Stimulated activated naive CD8-positive, alpha-beta T cell treated with anti-CD3 and anti-CD28 coated beads, Interleukin-15, amount 100 ng/mL, for 72 hours (primary cell): ENCODE measurements at regions not wholly inside any gene's neighbourhood (a gene's known extent, or its start where the extent isn't known, plus 50 kb on each side); places are given as distances from the start of the nearest gene placed in this dataset.
"Not testable (repeated sequence)": the region's sequence is repeated elsewhere in the genome, so short reads cannot be mapped to it uniquely, and the experiment has no call there.

ENCODE experiments used
- ATAC-seq: fragments of 150-1000 bp; cut with Tn5 transposase; 2 replicates; pipeline ENCODE4 v1.10.0; 2021; ENCODE audit warnings: mild to moderate bottlenecking, moderate library complexity
- DNase-seq, 2 donors: peaks; one replicate each; pipeline ENCODE4 v3.0.0; 2021 to 2022
- H3K27ac Mint-ChIP-seq, 2 donors: one replicate each; pipeline ENCODE4 v1.8.0; 2022; ENCODE audit warnings: mild to moderate bottlenecking in 2 of 2, mixed read lengths in 2 of 2, moderate library complexity in 2 of 2
- H3K27me3 Mint-ChIP-seq: one replicate; pipeline ENCODE4 v1.8.0; 2022; ENCODE audit warnings: mixed read lengths
- H3K4me1 Mint-ChIP-seq: one replicate; pipeline ENCODE4 v1.8.0; 2022; ENCODE audit warnings: mild to moderate bottlenecking, mixed read lengths
- H3K4me3 Mint-ChIP-seq, 2 donors: one replicate each; pipeline ENCODE4 v1.8.0; 2022; ENCODE audit warnings: mild to moderate bottlenecking in 2 of 2, mixed read lengths in 2 of 2, moderate library complexity in 1 of 2
- H3K9me3 Mint-ChIP-seq, 2 donors: one replicate each; pipeline ENCODE4 v1.8.0; 2022; ENCODE audit warnings: mixed read lengths in 2 of 2

DNA sequence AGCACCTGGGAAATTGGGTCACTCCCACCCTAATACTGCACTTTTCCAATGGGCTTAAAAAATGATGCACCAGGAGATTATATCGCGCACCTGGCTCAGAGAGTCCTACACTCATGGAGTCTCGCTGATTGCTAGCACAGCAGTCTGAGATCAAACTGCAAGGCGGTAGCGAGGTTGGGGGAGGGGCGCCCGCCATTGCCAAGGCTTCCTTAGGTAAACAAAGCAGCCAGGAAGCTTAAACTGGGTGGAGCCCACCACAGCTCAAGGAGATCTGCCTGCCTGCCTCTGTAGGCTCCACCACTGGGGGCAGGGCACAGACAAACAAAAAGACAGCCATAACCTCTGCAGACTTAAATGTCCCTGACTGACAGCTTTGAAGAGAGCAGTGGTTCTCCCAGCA lies 497.1 kb downstream of the MAGEE1 start:
- not testable (repeated sequence) for H3K4me3 Mint-ChIP-seq, ATAC-seq, H3K9me3 Mint-ChIP-seq, H3K4me1 Mint-ChIP-seq, H3K27me3 Mint-ChIP-seq, H3K27ac Mint-ChIP-seq, DNase-seq

DNA sequence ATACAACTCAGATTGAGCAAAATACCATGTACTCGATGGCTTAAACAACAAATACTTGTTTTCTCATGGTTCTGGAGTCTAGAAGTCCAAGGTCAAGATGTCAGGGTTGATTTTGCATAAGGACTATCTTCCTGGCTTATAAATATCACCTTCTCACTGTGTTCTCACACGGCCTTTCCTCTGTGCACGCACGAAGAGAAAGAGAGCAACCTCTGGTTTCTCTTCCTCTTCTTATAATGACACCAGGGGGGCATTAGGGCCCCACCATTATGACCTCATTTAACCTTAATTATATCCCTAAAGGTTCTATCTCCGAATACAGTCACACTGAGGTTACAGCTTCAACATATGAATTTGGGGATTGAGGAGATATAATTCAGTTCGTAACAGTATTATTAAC lies 504.0 kb downstream of the MAGEE1 start:
- Mint-ChIP-seq H3K27ac (no peak overlapping the region), H3K27me3 (no peaks in the 10 kb centered on the region), H3K4me1 (no peaks in the 10 kb centered on the region), H3K4me3 (no peak overlapping the region), H3K9me3 (no peaks in the 10 kb centered on the region)
- ATAC-seq (no peak), DNase-seq (no peak)

GRCh38 chrX:76957485-76957884 lies 489.7 kb upstream of the FGF16 start:
- no peaks in the 10 kb centered on the region for H3K4me1 Mint-ChIP-seq
- DNase-seq (no peak), ATAC-seq (no peak)
- H3K9me3 Mint-ChIP-seq: peaks cover 5 to 15% of the 10 kb centered on the region in 2 donors
- H3K27ac Mint-ChIP-seq: no peak overlapping the region
- no peak overlapping the region for H3K4me3 Mint-ChIP-seq
- peaks cover 9% of the 10 kb centered on the region for H3K27me3 Mint-ChIP-seq

DNA sequence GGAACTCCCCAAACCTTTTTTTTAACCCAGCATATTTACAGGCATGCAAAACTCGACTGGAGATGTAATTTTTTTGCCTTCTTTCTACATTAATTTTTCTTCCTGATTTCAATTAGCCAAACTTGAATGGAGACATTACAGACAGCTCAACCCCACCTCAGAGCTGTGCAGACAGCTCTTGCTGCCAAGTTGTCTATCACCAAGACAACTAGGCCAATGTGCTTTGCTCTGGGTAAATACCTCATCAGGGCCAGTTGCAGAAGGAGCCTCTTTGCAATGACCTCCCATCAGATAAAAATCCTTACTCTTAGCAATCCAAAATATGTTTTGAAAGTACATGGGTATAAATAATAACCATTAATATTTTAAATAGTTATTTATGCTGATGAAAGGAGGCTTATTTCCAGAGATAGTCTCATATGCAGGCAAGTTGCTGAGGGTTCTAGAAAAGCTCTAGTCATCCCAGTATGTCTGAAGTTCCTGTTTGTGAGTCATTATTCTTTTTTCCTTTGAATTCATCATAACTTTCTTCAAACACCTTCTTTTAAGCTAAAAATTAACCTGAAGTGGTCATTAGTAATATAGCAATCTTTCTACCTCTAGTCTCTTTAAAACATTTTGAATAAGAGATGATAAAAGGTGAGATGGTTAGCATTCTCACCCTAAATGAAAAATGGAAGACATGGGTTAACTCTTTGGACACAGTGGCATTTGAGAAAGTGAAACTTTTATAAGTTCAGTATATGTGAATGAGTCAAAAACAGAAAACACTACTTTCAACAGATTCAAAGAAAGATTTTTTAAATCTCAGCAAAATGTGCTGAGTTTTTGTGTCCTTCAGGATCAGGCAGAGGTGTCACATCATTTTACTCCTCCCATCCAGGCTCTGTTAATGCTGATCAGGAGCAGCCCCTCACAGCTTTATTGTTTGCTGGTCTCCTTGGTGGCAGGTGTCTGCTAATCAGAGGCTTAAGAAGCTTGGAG lies 475.5 kb upstream of the FGF16 start:
- Mint-ChIP-seq H3K27me3 (no peaks in the 10 kb centered on the region), H3K4me1 (no peaks in the 10 kb centered on the region), H3K27ac (peak overlapping the region; percentile 19 to 94), H3K9me3 (no peaks in the 10 kb centered on the region), H3K4me3 (no peak overlapping the region)
- ATAC-seq: peak; percentile 85
- peak in 1 of 2 donors; percentile 18 for DNase-seq

DNA sequence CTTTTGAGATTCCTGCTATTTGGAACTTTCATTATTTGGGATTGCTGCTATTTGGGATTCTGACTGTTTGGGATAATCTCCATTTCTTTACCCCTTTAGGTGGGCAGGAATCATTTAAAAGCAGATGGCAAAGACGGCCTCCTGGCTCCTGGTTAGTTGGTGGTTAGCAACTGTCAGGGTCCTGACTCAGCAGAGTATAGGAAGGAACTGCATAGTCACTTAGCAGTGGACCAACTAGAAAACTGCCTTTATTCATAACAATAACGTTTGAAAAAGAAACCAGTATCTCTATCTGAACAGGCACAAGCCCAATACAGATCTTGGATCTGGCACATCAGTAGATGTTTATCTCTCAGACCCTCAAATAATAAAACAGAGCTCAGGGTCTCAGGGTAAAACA lies 469.7 kb upstream of the FGF16 start:
- Mint-ChIP-seq H3K27ac (no peak overlapping the region), H3K9me3 (no peaks in the 10 kb centered on the region), H3K27me3 (peaks cover 18% of the 10 kb centered on the region), H3K4me3 (no peak overlapping the region), H3K4me1 (no peaks in the 10 kb centered on the region)
- DNase-seq (no peak), ATAC-seq (no peak)

DNA sequence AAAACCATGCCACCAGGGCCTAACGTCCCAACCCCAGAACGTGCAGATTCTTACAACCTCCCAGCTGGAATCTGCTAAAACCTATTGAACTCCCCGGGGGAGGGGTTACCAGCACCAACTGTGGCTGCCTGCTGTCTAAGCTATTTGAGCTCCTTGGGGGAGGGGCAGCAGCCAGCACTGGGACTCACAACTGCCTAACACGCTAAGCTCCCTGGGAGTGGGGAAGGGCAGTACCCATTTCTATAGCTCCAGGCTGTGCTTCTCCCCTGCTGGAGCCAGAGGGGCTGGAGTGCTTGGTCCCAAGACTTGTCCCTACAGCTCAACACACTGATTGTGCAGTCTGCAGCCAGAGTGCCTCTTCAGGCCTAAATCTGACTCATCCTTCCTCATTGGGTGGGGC lies 459.8 kb upstream of the FGF16 start:
- Mint-ChIP-seq H3K27me3 (no peaks in the 10 kb centered on the region), H3K9me3 (peaks cover 8 to 15% of the 10 kb centered on the region in 2 donors), H3K4me3 (no peak overlapping the region), H3K27ac (no peak overlapping the region), H3K4me1 (no peaks in the 10 kb centered on the region)
- ATAC-seq (no peak), DNase-seq (no peak)

DNA sequence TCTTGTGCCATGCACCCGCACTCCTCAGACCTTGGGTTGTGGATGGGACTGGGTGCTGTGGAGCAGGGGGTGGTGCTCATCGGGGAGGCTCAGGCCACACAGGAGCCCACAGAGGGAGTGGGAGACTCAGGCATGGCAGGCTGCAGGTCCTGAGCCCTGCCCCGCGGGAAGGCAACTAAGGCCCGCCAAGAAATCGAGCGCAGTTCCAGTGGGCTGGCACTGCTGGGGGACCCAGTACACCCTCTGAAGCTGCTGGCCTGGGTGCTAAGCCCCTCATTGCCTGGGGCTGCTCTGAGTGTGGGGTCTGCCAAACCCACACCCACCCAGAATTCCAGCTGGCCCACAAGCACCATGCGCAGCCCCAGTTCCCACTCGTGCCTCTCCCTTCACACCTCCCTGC lies 450.5 kb upstream of the FGF16 start:
- H3K4me1 Mint-ChIP-seq: no peaks in the 10 kb centered on the region
- no peak overlapping the region for H3K27ac Mint-ChIP-seq
- H3K9me3 Mint-ChIP-seq: peaks cover 0 to 19% of the 10 kb centered on the region in 2 donors
- no peak for ATAC-seq
- no peak for DNase-seq
- H3K27me3 Mint-ChIP-seq: peaks cover 9% of the 10 kb centered on the region
- no peak overlapping the region for H3K4me3 Mint-ChIP-seq

- ATAC-seq (peak; percentile 59), DNase-seq (no peak)
- Mint-ChIP-seq H3K4me1 (peaks cover 20% of the 10 kb centered on the region), H3K4me3 (peak overlapping the region in 1 of 2 donors; percentile 54), H3K27me3 (peaks cover 8% of the 10 kb centered on the region), H3K27ac (peak overlapping the region; percentile 83 to 97), H3K9me3 (no peaks in the 10 kb centered on the region)
Observed at GRCh38 chrX:77003530-77003929, 443.7 kb upstream of the FGF16 start.

DNA sequence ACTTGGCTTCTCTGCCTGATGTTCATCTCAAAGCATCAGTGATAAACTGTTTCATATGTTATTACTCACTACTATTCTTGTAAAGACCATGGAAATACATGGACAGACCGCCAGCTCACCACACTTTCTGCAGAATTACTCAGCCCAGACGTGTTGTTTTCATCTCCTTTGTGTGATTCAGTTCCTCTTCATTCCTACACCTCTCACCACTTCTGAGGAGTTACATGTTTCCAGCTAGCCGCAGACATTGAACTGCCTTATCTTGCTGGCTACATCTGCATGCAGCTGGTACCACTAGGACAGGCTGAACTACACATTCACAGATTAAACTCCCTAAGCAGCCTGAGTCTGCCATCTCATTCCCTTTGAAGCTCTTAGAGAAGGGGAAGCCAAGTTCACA lies 443.2 kb upstream of the FGF16 start:
- peak; percentile 98 for ATAC-seq
- peaks cover 8% of the 10 kb centered on the region for H3K27me3 Mint-ChIP-seq
- peak overlapping the region in 1 of 2 donors; percentile 54 for H3K4me3 Mint-ChIP-seq
- H3K27ac Mint-ChIP-seq: peak overlapping the region; percentile 83 to 97
- peak; percentile 30 to 75 for DNase-seq
- peaks cover 20% of the 10 kb centered on the region for H3K4me1 Mint-ChIP-seq
- H3K9me3 Mint-ChIP-seq: no peaks in the 10 kb centered on the region

- ATAC-seq (no peak), DNase-seq (no peak)
- H3K27ac Mint-ChIP-seq: no peak overlapping the region
- no peak overlapping the region for H3K4me3 Mint-ChIP-seq
- H3K27me3 Mint-ChIP-seq: peaks cover 9% of the 10 kb centered on the region
- H3K9me3 Mint-ChIP-seq: no peaks in the 10 kb centered on the region
- H3K4me1 Mint-ChIP-seq: peaks cover 6% of the 10 kb centered on the region
Observed at GRCh38 chrX:77009691-77010090, 437.5 kb upstream of the FGF16 start.

DNA sequence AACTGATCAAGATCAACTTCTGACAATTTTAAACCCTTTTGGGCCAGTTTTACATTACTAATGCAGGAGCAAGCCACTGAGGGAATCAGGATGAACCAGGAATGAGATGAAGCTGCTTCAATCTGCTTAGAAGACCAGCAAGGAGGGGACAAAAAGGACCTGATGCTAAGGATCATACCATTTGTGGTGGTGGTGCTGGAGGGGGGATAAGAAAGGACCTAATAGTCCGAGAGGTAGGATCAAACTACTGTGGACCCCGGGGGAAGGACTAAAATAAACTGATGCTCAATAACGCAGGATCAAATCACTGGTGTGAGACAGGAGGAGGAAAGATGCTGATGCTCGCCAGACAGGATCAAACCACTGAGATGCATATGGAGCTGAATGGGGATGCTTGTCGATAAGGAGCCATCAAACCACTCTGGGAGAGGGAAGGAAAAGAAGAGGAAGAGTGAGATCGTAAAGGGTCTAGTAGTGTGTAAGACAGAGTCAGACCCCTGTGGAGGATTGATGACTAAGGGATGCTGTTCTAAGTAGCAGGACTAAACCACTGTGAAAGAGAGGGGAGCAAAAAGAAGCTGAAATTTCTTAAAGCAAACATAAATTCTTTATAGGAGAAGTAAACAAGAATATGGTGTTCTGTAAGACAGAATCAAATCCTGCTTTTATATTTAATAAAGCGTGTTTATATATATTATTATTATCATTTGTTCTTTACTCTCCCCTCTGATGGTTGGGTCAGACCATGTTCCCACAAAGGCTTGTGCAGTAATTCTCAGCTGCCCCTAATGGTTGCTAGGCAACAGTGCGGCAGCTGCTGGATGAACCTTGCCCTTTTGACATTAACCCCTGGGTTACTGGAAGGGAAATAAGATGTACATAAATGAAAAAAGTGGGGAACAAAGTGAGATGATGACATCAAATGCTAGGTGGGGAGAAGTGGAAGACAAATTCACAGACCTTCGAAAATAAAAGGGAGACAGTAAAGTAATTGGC lies 432.5 kb upstream of the FGF16 start:
- Mint-ChIP-seq H3K9me3 (peaks cover 0 to 7% of the 10 kb centered on the region in 2 donors), H3K4me1 (no peaks in the 10 kb centered on the region), H3K27me3 (peaks cover 9% of the 10 kb centered on the region), H3K4me3 (no peak overlapping the region), H3K27ac (no peak overlapping the region)
- no peak for ATAC-seq
- DNase-seq: no peak

DNA sequence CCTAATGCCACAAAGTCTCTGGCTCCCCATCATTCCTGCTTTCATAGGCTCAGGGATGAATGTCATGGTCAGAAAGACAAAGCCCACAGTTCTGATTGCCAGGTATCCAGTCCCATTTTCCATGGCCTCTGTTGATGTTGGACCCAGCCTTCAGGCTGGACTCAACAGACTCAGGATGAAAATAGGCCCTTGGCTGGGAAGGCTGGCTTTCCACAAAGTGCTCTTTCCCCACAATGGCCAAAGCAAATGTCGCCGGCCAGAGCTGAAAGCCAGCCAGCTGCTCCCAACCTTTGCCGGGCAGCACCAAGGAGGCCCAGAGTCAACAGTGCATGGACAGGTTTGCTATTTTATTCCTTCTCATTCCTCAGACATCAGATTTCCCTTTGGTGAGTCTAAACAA lies 430.1 kb upstream of the FGF16 start:
- ATAC-seq: no peak
- no peak overlapping the region for H3K4me3 Mint-ChIP-seq
- H3K9me3 Mint-ChIP-seq: peaks cover 0 to 7% of the 10 kb centered on the region in 2 donors
- H3K27ac Mint-ChIP-seq: no peak overlapping the region
- H3K4me1 Mint-ChIP-seq: no peaks in the 10 kb centered on the region
- no peak for DNase-seq
- no peaks in the 10 kb centered on the region for H3K27me3 Mint-ChIP-seq

DNA sequence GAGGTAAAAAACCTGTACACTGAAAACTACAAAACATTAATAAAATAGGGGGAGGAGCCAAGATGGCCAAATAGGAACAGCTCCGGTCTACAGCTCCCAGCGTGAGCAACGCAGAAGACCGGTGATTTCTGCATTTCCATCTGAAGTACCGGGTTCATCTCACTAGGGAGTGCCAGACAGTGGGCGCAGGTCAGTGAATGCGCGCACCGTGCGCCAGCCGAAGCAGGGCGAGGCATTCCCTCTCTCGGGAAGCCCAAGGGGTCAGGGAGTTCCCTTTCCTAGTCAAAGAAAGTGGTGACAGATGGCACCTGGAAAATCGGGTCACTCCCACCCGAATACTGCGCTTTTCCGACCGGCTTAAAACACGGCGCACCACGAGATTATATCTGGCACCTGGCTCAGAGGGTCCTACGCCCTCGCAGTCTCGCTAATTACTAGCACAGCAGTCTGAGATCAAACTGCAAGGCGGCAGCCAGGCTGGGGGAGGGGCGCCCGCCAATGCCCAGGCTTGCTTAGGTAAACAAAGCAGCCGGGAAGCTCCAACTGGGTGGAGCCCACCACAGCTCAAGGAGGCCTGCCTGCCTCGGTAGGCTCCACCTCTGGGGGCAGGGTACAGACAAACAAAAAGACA lies 400.9 kb upstream of the FGF16 start:
- ATAC-seq, H3K9me3 Mint-ChIP-seq, H3K27ac Mint-ChIP-seq, H3K4me1 Mint-ChIP-seq, H3K27me3 Mint-ChIP-seq: not testable (repeated sequence)
- H3K4me3 Mint-ChIP-seq: peak overlapping the region; percentile 39 to 52
- peak in 1 of 2 donors; percentile 8 for DNase-seq

- Mint-ChIP-seq H3K4me3 (no peak overlapping the region), H3K27ac (no peak overlapping the region), H3K4me1 (no peaks in the 10 kb centered on the region), H3K27me3 (no peaks in the 10 kb centered on the region), H3K9me3 (no peaks in the 10 kb centered on the region)
- peak; percentile 20 for ATAC-seq
- DNase-seq: no peak
Observed at GRCh38 chrX:77060572-77060971, 386.6 kb upstream of the FGF16 start.

DNA sequence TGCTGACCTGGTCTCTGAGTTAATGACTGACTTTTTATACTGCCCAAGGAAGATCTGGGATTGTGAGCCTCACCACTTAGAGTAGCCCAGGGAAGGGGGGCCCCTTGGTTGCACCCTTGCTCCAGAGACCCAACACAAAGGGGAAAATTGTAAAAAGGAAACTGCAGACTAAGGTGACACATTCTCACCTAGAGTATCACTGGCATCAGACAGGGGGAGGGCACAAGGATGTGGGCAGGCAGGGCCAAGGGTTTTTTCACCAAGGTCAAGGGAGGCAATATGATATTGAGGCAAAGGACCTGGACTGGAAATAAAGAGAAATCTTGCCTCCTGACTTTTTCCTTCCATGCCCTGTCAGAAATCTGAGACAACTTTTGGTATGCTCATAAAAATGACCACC lies 386.2 kb upstream of the FGF16 start:
- Mint-ChIP-seq H3K4me1 (no peaks in the 10 kb centered on the region), H3K27me3 (no peaks in the 10 kb centered on the region), H3K4me3 (no peak overlapping the region), H3K9me3 (no peaks in the 10 kb centered on the region), H3K27ac (no peak overlapping the region)
- DNase-seq: peak in 1 of 2 donors; percentile 8
- ATAC-seq: peak; percentile 75
